Myocyte (in vitro differentiated cells): ENCODE measurements at regions not wholly inside any gene's neighbourhood (a gene's known extent, or its start where the extent isn't known, plus 50 kb on each side); places are given as distances from the start of the nearest gene placed in this dataset.

ENCODE experiments used
- DNase-seq: peaks from one replicate; pipeline ENCODE4 v3.0.0-alpha.2; 2012; ENCODE audit warnings: low read depth

DNA sequence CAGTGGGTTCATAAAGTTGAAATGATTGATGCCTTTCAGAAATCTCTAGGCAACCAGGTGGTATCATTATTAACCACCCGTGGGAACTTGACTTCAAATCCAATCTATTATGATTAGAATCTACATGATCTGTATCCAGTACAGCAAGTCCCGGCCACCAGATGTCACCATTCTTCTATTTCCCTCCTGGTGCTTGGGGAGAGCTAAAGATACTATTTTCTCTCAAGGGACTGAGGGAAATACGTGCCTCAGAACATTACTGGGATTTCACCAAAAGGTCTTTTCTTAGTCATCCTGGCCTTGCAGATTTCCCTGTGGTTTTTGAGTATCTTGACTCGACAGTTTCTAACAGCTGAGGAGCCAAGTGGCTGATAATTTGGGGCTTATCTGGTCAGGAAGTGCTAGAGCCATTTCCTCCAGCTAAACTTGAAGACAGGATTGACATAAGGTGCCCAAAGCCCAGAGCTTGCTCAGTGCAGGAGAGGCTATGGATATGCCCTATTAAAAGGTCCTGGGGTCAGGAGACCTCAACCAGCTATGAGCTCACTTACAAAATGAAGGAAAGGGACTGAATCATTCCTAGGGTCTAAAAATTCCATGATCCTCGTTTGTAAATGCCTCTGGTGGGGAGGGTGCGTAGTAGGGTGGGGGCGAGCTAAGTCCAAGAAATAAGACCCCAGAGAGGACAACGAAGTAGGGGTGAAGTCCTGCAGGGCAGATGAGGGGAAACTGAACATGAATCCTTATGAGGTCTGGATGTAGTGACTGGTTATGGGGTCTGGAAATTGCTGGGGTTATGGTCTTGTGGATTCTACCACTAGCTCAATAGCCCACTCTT, 135.4 kb upstream of the MGAT5 start:
- peak; percentile 97 for DNase-seq

DNA sequence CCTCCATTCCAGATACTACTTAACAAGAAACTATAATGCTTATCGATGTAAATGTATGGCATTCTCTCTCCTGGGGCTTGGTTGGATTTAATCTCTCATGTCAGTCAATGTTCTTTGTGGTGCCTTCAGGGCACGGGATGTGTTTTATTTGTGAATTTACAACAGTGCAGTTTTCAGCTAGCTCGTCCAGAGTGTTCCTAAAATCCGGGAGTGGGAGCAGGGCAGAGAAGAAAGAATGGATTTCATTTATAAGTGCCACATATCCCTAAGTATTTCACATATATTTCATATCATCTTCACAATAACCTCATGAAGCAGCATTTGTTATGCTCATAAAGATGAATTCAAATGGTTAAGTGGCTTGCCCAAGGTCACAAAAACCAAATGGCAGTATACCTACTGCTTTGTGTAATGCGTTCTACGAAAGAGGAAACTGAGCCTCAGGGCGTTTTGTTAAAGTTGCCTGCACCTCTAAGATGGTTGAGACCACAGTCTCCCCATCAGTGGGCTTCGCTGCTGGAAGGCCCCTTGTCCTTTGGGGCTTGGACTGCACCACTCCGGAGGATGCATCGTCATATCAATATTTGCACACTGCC, 134.7 kb upstream of the MGAT5 start:
- DNase-seq, result no peak

DNA sequence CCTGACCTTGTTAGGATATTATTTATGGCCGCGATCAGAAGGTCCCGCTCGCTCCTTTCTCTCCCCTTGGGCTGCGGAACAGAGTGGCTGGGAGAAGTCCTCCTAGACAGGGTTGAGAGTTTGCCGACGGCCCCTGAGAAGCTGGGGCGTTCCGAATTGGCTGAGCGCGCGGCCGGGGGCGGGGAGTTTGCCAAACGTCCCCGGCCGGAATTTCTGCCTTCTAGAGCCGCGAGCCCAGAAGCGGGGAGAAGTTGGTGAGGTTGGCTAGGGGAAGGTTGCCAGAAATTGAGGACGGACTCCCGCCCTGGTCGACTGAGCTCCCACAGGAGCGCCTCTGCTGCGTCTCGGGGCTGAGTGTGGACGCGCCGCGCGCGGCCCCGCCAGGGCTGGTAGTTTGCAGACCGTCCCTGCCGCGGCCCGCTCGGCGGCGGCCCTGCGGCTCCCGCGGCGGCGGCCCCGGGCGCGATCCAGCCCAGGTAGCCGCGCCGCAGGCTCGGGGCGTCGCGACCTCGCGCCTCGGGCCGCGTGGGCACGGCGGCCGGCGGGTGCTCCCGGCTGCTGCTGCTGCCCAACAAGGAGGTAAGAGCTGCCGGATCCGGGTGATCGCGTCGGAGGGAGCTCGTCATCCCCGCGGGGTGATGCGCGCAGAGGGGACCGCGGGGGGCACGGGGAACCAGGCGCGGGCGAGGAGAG, 134.0 kb upstream of the MGAT5 start:
- DNase-seq, result peak; percentile 96

DNA sequence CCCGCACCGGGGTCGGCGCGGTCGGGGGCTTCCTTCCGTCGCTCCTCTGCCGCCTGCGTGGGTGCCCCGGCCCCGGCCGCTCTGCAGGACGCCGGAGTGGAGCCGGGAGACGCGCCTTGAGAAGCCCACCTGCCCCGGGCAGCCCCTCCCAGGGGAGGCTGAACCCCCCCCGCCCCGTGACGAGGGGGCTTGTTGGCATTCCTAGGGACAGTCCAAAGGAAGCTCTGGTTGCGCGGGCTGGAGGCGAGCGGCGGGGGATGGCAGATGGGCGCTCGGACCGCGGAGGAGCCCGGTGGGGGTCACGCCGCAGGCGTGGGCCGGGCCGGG, 133.5 kb upstream of the MGAT5 start:
- peak; percentile 24 for DNase-seq

DNA sequence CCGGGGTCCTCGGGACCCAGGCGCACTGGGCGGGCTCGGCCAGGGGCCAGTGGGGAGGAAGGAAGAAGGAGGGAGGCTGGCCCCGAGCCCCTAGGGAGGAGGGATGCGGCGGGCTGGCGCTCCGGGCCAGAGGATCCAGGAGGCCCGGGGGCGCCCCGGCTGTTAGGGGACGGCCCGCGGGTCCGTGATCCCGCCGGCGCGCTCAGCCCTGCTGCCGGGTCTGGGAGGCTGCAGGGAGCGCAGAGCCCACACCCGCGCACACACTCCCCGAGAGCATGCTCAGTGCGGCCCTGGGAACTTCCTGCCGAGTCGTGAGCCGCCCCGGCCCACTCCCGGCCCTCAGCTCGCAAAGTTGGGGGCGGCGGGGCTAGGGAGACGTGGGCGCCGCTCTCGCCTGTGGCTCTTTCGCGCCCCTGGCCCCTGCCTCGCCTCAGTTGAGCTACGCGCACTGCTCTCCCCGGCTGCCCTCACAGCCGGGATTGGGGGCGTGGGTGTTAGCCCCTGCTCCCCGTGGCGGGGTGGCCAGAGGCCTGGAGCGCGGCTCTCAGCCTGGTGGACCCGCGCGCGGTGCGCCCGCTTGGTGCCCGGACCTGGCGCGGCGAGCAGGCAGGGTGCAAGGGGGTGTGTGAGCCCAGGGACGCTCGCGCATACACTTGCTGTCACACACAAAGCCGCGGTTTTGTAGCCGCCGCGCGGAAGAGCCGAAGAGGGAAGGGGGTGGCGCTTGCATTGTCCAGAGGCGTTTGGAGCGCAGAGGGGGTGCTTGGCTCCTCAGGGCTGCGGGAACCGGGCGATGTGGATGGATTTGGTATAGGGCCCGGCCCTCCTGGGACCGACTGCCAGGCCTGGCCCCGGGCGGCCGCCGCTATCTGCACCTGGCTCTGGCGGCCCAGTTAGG, 132.9 kb upstream of the MGAT5 start:
- peak; percentile 74 for DNase-seq

DNA sequence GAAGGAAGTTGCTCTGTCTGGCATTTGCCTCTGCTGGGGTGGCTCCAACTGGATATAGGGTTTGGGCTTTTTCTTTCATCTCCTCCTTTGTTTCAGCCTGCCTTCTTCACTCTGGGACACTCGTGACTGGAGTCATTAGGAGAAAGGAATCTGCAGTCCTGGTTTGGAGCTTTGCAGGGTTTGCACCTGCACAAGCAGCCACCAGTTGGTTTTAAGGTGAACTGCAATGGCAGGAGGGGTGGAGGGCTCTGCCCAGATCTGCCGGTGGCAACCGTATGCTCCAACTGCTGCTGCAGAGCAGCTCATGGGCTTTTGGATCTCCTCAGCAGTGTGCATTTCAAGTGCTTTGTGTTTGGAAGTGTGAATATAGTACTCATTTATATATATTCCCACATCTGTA, 131.3 kb upstream of the MGAT5 start:
- no peak for DNase-seq

DNA sequence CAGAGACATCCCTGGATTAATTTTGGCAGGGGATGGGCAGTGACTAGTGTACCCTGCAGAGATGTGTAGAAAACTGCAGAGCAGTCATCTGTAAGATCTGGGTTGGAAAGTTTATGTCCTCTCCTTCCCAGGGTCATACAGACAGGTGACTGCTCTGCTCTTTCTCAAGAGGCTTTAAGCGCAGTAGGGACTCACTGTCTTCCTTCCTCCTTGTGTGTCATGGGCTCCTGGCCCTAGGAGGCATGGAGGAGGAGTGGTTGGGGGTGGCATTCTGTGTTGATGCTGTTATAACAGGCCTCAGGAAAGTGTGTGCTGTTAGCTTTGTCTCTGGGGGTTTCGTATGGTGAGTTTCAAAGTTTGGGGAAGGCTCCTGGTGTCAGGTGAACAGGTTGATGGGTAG, 130.5 kb upstream of the MGAT5 start:
- no peak for DNase-seq

DNA sequence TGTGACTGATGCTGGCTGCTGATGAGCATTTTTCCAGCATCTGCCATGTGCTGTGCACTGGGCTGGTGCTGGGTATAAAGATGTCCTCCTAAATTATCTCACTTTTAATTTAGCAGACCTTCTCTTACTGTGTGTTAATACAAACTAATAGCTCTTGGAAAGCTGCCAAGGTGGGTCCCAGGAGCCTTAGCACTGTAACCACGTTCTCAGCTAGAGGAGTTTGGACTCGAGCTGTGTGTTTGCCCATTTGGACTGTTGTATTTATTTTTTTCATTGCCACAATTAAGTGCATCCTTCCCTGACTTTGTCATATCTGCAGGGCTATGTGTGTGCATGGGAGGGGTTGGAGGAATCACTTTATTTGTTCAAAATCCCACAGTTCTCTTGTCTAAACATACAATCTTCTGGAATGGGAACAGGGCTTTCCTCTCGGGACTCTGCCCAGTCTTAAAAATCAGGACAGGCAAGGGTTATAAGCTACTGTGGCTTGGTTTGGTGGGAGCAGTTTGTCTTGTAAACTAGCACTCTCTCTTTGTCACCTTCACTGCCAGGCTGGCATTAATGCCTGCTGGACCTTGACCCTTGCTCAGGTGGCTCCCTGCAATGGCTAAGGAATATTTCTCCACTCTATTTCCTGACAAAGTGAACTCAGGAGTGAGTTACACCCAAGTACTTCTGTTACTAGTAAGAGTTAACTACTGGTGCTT, 129.7 kb upstream of the MGAT5 start:
- no peak for DNase-seq

DNA sequence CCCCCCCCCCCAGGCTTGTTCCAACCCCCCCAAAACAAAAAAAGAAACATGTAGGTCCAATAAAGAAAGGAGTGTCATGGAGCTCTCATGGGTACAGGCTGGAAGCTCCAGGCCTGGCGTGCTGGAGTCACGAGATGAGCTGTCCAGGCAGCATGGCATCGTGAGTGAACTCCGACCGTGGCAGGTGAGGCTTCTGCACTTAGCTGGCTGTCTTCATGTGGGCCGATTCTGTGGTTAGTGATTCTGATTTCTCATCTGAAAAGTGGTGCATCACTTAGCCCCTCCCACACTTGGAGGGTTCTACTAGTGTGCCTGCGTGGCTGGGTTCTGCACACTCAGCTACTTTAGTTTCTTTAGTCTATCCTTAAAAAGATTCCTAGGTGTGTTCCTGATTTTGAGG, 126.4 kb upstream of the MGAT5 start:
- DNase-seq, result no peak

DNA sequence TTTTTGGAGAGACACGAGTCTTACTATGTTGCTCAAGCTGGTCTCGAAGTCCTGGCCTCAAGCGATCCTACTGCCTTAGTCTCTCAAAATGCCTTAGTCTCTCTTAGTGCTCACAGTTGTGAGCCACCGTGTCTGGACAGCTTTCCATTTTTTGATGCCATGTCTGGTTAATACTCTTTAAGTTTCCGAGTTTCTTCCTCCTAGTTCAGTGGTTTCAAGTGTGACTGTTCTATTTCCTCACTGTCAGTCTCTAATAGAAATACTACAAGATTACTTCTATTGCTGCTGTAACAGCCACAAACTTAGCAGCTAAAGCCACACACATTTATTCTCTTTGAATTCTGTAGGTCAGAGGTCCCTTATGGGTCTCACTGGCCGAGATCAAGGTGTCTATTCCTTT, 125.1 kb upstream of the MGAT5 start:
- DNase-seq, result no peak

DNA sequence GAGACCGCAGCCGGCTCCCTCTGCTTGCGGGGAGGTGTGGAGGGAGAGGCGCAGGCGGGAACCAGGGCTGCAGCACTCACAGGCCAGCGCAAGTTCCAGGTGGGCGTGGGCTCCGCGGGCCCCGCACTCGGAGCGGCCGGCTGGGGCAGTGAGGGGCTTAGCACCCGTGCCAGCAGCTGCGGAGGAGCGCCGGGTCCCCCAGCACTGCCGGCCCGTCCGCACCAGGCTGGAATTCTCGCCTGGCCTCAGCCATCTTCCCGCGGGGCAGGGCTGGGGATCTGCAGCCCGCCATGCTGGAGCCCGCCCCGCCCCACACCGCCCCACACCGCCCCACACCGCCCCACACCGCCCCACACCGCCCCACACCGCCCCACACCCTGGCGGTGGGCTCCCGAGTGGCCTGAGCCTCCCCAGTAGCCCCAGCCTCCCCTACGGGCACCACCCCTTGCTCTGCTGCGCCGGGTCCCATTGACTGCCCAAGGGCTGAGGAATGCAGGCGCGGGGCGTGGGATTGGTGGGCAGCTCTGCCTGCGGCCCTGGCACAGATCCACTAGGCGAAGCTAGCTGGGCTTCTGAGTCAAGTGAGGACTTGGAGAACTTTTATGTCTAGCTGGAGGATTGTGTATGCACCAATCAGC, 123.9 kb upstream of the MGAT5 start:
- DNase-seq, result no peak

DNA sequence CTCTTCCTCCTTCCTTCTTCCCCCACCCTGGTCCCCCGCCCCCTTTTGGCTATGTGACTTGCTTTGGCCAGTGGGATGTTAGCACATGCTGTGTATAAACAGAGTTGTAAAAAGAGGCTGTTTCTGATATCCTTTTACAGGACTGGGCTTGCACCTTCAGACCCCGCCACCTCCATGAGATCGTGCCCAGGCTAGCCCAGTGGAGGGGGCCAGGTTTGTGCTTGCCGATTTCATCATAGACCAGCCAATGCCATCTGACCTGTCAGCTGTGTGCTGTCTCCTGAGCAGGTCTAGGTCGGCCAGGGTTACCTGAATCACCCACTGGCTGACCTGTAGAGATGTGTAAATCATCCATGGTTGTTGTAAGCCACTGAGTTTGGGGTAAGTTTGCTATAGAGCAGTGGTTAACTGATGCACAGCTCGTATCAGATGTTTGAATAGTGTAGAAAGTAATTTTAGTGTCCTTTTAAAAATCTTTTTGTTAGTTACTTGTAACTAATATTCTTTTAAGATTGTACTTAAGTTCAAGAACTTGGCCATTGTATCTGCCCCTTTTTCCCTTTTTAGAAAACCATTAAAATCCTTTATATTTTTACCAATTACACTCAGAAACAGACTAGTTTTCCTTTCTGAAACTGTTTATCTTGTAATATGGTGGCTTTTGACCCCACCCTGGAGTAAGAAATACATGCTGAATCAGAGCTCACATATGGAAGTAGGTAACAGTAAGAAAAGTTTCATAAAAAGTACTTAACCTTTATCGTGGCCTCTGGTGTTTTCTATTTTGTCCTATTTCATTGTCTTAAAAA, 122.0 kb upstream of the MGAT5 start:
- DNase-seq, result no peak

DNA sequence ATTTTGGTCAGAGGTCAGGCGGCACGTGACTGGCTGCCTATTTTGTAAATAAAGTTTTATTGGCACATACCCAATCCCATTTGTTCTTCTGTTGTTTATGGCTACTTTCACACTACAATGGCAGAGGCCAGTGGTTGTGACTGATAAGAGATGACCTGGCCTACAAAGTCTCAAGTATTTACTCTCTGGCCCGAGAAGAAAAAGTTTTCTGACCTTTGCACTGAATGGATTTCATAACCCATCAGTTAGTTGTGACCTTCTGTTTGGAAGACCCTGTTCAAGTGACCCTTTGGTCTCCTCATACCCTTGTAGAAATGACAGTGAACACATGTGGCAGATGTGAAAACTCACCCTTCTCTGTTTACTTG, 121.4 kb upstream of the MGAT5 start:
- no peak for DNase-seq

DNA sequence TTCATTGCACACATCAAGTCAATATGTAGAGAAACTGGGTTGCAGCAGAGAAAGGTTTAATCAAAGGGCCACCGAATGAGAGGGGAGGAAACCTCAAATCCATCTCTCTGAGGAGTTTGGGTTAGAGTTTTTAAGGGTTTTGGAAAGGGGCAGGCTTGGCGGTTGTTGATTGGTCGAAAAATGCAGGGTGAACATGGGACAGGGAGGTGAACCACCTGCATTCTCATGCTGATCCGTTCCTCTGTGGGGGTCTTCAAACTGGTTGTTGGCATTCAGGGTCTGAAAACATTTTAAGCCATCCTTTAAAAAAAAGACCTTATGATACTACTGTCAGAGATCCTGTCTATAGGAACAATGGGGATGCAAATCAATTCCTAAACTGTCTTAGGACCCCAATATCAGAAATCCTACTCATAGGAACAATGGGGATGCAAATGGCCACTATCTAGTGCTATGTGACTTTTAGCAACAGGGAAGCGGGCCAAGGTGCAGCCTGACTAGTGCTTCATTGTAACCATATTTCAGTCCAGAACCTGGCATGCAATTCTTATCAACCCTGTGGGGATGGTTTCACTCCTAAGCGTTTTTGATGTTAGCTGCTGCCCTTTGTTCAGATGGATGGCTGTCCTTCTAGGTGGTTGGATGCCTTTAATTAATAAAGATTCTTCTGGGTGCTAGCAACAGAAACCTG, 120.1 kb upstream of the MGAT5 start:
- no peak for DNase-seq

DNA sequence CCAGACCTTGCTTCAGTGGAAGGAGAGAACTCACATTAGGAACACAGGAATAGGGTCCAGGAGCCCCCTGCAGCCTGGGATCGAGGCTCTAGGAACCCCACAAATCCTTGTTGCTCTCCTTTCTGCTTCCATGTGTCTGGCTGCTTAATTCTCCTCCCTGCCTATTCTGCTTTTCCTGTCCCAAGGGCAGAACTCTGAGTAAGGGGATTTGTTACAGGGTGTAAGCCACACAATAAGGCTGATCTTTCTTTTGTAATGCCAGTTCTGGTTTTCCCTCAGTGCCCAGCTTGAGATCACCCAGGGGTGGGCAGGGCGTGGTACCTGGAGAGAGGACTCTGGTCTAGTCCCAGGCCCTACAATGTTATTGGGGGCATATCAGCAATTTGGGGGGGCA, 119.6 kb upstream of the MGAT5 start:
- DNase-seq, result no peak

DNA sequence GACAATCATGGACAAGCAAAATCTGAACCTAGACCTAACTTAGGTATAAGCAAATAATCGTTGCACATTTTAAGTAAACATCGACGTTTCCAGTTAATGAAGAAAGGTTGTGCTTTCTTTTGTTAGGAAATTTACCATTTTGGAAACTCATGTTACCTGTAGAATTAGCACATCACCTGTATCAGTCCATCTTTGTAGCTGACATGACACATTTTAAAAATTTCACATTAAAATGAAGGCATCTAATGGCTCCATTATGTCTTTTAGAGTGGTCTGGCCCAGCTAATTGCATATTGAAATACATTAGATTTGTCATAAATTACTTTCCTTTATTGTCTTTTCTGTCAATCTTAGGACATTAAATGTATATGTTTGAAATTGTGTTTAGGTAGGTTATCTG, 119.0 kb upstream of the MGAT5 start:
- DNase-seq, result no peak

DNA sequence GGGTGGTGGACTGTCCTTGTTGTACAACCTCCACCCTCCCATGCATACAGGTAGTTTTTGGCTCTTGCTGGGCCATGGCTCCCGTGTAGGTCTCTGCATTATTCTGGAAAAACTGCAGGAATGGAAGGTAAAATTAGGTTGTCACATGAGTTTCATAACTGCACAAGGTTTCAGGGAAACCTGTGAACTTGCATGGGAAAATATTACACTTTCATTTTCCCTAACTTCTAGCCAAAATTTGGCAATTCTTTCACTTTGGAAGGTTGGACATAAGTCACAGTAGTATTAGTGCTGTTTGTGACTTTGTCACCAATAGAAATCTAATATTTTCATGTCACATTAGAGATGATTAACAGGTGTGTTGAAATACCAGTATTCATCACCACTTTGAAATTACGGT, 118.1 kb upstream of the MGAT5 start:
- DNase-seq, result no peak

DNA sequence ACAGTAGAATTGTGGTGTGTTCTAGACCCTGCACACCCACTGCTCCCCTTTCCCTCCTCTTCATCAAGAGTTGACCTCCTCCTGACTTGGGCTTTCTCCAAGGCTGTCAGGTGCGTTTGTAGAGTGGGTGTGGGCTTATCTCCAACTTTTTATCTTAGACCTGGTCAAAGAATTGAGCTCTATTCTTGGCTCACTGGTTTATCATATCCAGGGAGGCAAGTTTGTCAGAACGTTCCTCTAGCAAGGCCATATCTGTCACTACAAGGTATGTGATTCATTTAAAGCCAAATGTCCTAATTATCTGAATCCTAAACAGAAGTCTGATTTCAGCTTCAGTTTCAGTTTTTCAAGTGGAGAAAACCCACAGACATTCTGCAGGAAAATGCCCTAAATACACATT, 117.1 kb upstream of the MGAT5 start:
- no peak for DNase-seq

DNA sequence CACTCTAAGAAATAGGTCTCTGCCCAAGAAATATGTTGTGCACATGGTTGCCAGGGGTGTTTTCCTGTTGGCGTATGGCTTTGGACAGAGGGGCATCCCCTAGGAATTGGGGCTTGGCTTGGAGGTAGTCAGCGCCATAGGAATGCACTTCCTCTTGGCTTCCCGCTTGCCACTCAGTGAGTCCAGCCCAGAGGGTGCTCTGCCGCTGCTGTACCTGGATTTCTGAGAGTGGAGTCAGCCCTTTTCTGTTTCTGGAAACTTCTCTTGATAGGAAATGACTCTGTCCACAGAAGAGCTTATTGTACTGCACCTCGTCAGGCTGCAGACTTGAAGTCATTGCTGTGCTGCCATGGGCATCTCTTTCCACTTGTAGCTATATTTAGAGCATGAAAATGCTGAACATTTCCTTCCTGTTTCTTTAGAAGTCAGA, 116.7 kb upstream of the MGAT5 start:
- peak; percentile 36 for DNase-seq
